ENCODE measurements at regions not wholly inside any gene's neighbourhood (a gene's known extent, or its start where the extent isn't known, plus 50 kb on each side); places are given as distances from the start of the nearest gene placed in this dataset.

GRCh38 chr3:72174040-72174439 lies 389.1 kb upstream of the PROK2 start:
- TF ChIP-seq CTCF (IDR thresholded peaks at IDR 0.05; ENCODE audit: unreplicated experiment), result no peak
- Mint-ChIP-seq H3K4me1 (ENCODE audit: insufficient read depth, unreplicated experiment) (peaks cover 23% of the 10 kb centered on the region), H3K27ac (ENCODE audit: low read depth, unreplicated experiment) (no peak overlapping the region), H3K27me3 (ENCODE audit: insufficient read depth, unreplicated experiment) (no peaks in the 10 kb centered on the region), H3K9me3 (ENCODE audit: unreplicated experiment) (no peaks in the 10 kb centered on the region), H3K4me3 (ENCODE audit: unreplicated experiment) (no peak overlapping the region), H3K36me3 (ENCODE audit: insufficient read depth, unreplicated experiment) (no peaks in the 10 kb centered on the region)
- DNase-seq (ENCODE audit: unreplicated experiment), result no peak
- intact Hi-C loops (cut with micrococcal nuclease), result no loop called here
- ChIA-PET CTCF (no interaction called here), POLR2A (no interaction called here)
- BruUV-seq (replicated peaks), result no TSS peak

DNA sequence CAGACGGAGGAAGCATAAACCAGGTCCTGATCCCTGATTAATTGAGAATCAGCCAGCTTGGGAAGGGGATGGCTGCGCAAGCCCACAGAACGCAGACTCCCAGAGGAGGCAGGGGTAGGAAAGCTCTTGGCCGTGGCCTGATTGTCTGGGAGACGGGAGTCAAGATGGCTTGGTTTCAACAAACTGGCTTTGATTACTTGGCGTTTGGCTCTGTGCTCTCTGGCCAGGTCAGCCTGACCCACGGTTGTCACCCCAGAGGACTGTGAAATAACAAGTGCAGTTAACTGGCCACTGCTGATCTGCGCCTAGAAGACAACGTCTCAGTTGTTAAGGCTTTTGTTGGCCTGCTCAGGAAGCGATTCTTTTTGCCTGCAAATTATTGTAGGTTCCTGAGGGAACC lies 387.0 kb upstream of the PROK2 start:
- intact Hi-C loops (cut with micrococcal nuclease), result no loop called here
- ChIA-PET POLR2A (interaction anchor here (0.6 to 1.7 kb wide), 3 partner anchors 9 to 273 kb away, joined by 3 to 9 read pairs (median 5); no protein-coding TSS in a partner anchor), CTCF (interaction anchor here (0.6 to 1.7 kb wide), 4 partner anchors 11 to 255 kb away, joined by 3 to 5 read pairs (median 4); no protein-coding TSS in a partner anchor)
- no peak overlapping the region for H3K4me3 Mint-ChIP-seq (ENCODE audit: unreplicated experiment)
- peak overlapping the region; percentile 14 for H3K27ac Mint-ChIP-seq (ENCODE audit: low read depth, unreplicated experiment)
- H3K36me3 Mint-ChIP-seq (ENCODE audit: insufficient read depth, unreplicated experiment), result no peaks in the 10 kb centered on the region
- no TSS peak for BruUV-seq (replicated peaks)
- no peak for DNase-seq (ENCODE audit: unreplicated experiment)
- H3K9me3 Mint-ChIP-seq (ENCODE audit: unreplicated experiment), result no peaks in the 10 kb centered on the region
- no peak for TF ChIP-seq CTCF (IDR thresholded peaks at IDR 0.05; ENCODE audit: unreplicated experiment)
- H3K4me1 Mint-ChIP-seq (ENCODE audit: insufficient read depth, unreplicated experiment), result peaks cover 15% of the 10 kb centered on the region
- H3K27me3 Mint-ChIP-seq (ENCODE audit: insufficient read depth, unreplicated experiment), result no peaks in the 10 kb centered on the region

DNA sequence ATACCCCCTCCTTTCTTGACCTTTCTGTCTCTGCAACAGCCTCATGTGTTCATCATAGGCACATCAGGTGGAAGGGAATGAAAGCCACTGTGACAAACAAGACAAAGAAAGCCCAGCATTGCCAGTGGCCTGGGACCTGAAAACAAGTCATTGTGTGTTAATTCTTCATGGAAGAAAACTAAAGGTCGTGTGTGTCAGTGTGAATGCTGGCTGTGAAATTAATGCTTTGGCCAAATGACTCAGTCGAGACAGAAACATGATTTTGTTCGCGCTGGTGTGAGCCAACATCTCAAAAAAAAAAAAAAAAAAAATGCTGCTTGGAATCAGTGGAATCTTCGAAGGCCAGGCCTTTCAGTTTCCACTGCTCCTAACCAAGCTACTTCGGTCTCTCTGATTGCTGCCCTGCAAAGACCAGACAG lies 386.5 kb upstream of the PROK2 start:
- Mint-ChIP-seq H3K4me3 (ENCODE audit: unreplicated experiment) (no peak overlapping the region), H3K27ac (ENCODE audit: low read depth, unreplicated experiment) (peak overlapping the region; percentile 14), H3K4me1 (ENCODE audit: insufficient read depth, unreplicated experiment) (peaks cover 10% of the 10 kb centered on the region), H3K9me3 (ENCODE audit: unreplicated experiment) (no peaks in the 10 kb centered on the region), H3K27me3 (ENCODE audit: insufficient read depth, unreplicated experiment) (no peaks in the 10 kb centered on the region), H3K36me3 (ENCODE audit: insufficient read depth, unreplicated experiment) (no peaks in the 10 kb centered on the region)
- TF ChIP-seq CTCF (IDR thresholded peaks at IDR 0.05; ENCODE audit: unreplicated experiment), result no peak
- POLR2A ChIA-PET, result interaction anchor here (0.6 to 1.7 kb wide), 2 partner anchors 9 to 272 kb away, joined by 5 to 9 read pairs; no protein-coding TSS in a partner anchor
- CTCF ChIA-PET, result interaction anchor here (0.6 to 1.7 kb wide), 4 partner anchors 11 to 256 kb away, joined by 3 to 5 read pairs (median 4); no protein-coding TSS in a partner anchor
- BruUV-seq (replicated peaks), result no TSS peak
- intact Hi-C loops (cut with micrococcal nuclease), result no loop called here
- DNase-seq (ENCODE audit: unreplicated experiment), result peak; percentile 24

- intact Hi-C loops (cut with micrococcal nuclease), result no loop called here
- ChIA-PET POLR2A (interaction anchor here (0.7 to 1.3 kb wide), 2 partner anchors 46 to 54 kb away, joined by 3 read pairs; no protein-coding TSS in a partner anchor), CTCF (interaction anchor here (0.6 to 0.7 kb wide), 2 partner anchors 57 to 535 kb away, joined by 3 read pairs; no protein-coding TSS in a partner anchor)
- Mint-ChIP-seq H3K4me3 (ENCODE audit: unreplicated experiment) (no peak overlapping the region), H3K9me3 (ENCODE audit: unreplicated experiment) (no peaks in the 10 kb centered on the region), H3K27ac (ENCODE audit: low read depth, unreplicated experiment) (no peak overlapping the region), H3K27me3 (ENCODE audit: insufficient read depth, unreplicated experiment) (no peaks in the 10 kb centered on the region), H3K36me3 (ENCODE audit: insufficient read depth, unreplicated experiment) (no peaks in the 10 kb centered on the region), H3K4me1 (ENCODE audit: insufficient read depth, unreplicated experiment) (peaks cover 14% of the 10 kb centered on the region)
- no peak for TF ChIP-seq CTCF (IDR thresholded peaks at IDR 0.05; ENCODE audit: unreplicated experiment)
- DNase-seq (ENCODE audit: unreplicated experiment), result no peak
- BruUV-seq (replicated peaks), result no TSS peak
Measured at GRCh38 chr3:72169561-72170472, 384.9 kb upstream of the PROK2 start.

Data from MCF 10A (cell line).